Gastrocnemius medialis (tissue), 4 donors: ENCODE measurements at regions not wholly inside any gene's neighbourhood (a gene's known extent, or its start where the extent isn't known, plus 50 kb on each side); places are given as distances from the start of the nearest gene placed in this dataset.

Experiments used
- POLR2A ChIP-seq, 2 donors: fragments of 450-650 bp; IDR thresholded peaks; one replicate each; pipeline ENCODE4 v1.6.1; 2017; ENCODE audit warnings: antibody characterized with exemption in 2 of 2, mild to moderate bottlenecking in 2 of 2, moderate library complexity in 2 of 2
- TF ChIP-seq, protein P1 (sequence below), 5 experiments: fragments of 450-650 bp in 3 of 5; fragments of 200-600 bp in 2 of 5; sonication (generic) in 2 of 5; IDR thresholded peaks in 4 of 5; conservative IDR thresholded peaks in 1 of 5; 1 replicate in 4 of 5; 2 replicates in 1 of 5; pipeline ENCODE4 v1.5.1; 2016 to 2019; ENCODE audit warnings: antibody characterized with exemption in 5 of 5, mild to moderate bottlenecking in 3 of 5, moderate library complexity in 3 of 5

- TF ChIP-seq, protein P1, sequence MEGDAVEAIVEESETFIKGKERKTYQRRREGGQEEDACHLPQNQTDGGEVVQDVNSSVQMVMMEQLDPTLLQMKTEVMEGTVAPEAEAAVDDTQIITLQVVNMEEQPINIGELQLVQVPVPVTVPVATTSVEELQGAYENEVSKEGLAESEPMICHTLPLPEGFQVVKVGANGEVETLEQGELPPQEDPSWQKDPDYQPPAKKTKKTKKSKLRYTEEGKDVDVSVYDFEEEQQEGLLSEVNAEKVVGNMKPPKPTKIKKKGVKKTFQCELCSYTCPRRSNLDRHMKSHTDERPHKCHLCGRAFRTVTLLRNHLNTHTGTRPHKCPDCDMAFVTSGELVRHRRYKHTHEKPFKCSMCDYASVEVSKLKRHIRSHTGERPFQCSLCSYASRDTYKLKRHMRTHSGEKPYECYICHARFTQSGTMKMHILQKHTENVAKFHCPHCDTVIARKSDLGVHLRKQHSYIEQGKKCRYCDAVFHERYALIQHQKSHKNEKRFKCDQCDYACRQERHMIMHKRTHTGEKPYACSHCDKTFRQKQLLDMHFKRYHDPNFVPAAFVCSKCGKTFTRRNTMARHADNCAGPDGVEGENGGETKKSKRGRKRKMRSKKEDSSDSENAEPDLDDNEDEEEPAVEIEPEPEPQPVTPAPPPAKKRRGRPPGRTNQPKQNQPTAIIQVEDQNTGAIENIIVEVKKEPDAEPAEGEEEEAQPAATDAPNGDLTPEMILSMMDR (IDR thresholded peaks at IDR 0.05 in 4 of 5, conservative IDR thresholded peaks at IDR 0.05 in 1 of 5): no peak
- TF ChIP-seq POLR2A (IDR thresholded peaks at IDR 0.05): no peak
Observed at GRCh38 chr6:156194981-156195380, 582.2 kb upstream of the ARID1B start.
